Activated B cell treated with CpG ODN at 0.5 μM for 24 hours (primary cell): ENCODE measurements at regions not wholly inside any gene's neighbourhood (a gene's known extent, or its start where the extent isn't known, plus 50 kb on each side); places are given as distances from the start of the nearest gene placed in this dataset.
"Not testable (repeated sequence)": the region's sequence is repeated elsewhere in the genome, so short reads cannot be mapped to it uniquely, and the experiment has no call there.

Experiments used
- ATAC-seq: fragments of 200-7000 bp; cut with Tn5 transposase; one replicate; pipeline ENCODE4 v1.10.0; 2021; ENCODE audit warnings: low read depth, mild to moderate bottlenecking, moderate library complexity
- CTCF ChIA-PET: fragments of 350-600 bp; sonication (Branson Sonifier 250); formaldehyde crosslinking; loops from one replicate; lab custom pipeline; 2021; ENCODE audit warnings: antibody characterized with exemption; lab: Charles Lee
- POLR2A ChIA-PET: fragments of 350-600 bp; sonication (Branson Sonifier 250); formaldehyde crosslinking; loops from one replicate; lab custom pipeline; 2021; ENCODE audit warnings: antibody characterized with exemption; lab: Charles Lee
- DNase-seq: peaks from one replicate; pipeline ENCODE4 v3.0.0; 2022
- H3K27ac Mint-ChIP-seq: one replicate; pipeline ENCODE4 v1.8.0; 2020; ENCODE audit warnings: mixed read lengths
- H3K27me3 Mint-ChIP-seq: one replicate; pipeline ENCODE4 v1.8.0; 2021; ENCODE audit warnings: mixed read lengths
- H3K36me3 Mint-ChIP-seq: one replicate; pipeline ENCODE4 v1.8.0; 2021; ENCODE audit warnings: low read depth, mixed read lengths
- H3K4me1 Mint-ChIP-seq: one replicate; pipeline ENCODE4 v1.8.0; 2021; ENCODE audit warnings: mixed read lengths
- H3K4me3 Mint-ChIP-seq: one replicate; pipeline ENCODE4 v1.8.0; 2020; ENCODE audit warnings: mild to moderate bottlenecking, mixed read lengths
- H3K9me3 Mint-ChIP-seq: one replicate; pipeline ENCODE4 v1.8.0; 2020; ENCODE audit warnings: mixed read lengths
- intact Hi-C: fragments of 100-400 bp; cut with micrococcal nuclease; formaldehyde crosslinking; loops from one replicate; pipeline ENCODE4 v1.15.1; 2024
- TF ChIP-seq, protein P1 (sequence below): fragments of 200-600 bp; IDR thresholded peaks from one replicate; pipeline ENCODE4 v1.8.0; 2022; ENCODE audit warnings: antibody characterized with exemption, mild to moderate bottlenecking

GRCh38 chr6:155861821-155862220 is 406.2 kb upstream of the NOX3 start:
- ChIA-PET POLR2A (no interaction called here), CTCF (no interaction called here)
- H3K9me3 Mint-ChIP-seq, result peaks cover 25% of the 10 kb centered on the region
- H3K4me3 Mint-ChIP-seq, result no peak overlapping the region
- intact Hi-C loops, result no loop called here
- H3K27ac Mint-ChIP-seq, result no peak overlapping the region
- DNase-seq, result no peak
- peaks cover 4% of the 10 kb centered on the region for H3K36me3 Mint-ChIP-seq
- TF ChIP-seq, protein P1, sequence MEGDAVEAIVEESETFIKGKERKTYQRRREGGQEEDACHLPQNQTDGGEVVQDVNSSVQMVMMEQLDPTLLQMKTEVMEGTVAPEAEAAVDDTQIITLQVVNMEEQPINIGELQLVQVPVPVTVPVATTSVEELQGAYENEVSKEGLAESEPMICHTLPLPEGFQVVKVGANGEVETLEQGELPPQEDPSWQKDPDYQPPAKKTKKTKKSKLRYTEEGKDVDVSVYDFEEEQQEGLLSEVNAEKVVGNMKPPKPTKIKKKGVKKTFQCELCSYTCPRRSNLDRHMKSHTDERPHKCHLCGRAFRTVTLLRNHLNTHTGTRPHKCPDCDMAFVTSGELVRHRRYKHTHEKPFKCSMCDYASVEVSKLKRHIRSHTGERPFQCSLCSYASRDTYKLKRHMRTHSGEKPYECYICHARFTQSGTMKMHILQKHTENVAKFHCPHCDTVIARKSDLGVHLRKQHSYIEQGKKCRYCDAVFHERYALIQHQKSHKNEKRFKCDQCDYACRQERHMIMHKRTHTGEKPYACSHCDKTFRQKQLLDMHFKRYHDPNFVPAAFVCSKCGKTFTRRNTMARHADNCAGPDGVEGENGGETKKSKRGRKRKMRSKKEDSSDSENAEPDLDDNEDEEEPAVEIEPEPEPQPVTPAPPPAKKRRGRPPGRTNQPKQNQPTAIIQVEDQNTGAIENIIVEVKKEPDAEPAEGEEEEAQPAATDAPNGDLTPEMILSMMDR, result no peak
- ATAC-seq, result no peak
- H3K27me3 Mint-ChIP-seq, result peaks cover 2% of the 10 kb centered on the region
- H3K4me1 Mint-ChIP-seq, result no peaks in the 10 kb centered on the region

DNA sequence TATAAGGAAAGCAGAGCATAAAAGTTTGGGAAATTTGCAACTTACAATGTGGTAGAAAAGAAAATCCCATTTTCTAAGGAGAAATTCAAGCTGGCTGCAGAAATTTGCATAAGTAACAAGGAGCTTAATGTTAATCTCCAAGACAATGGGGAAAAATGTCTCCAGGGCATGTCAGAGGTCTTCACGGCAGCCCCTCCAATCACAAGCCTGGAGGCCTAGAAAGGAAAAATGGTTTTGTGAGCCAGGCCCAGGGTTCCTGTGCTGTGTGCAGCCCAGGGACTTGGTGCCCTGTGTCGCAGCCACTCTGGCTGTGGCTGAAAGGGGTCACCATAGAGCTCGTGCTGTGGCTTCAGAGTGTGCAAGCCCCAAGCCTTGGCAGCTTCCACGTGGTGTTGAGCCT is 403.3 kb upstream of the NOX3 start:
- peaks cover 12% of the 10 kb centered on the region for H3K4me1 Mint-ChIP-seq
- CTCF ChIA-PET, intact Hi-C loops: not testable (repeated sequence)

GRCh38 chr6:155854787-155855186 is 399.1 kb upstream of the NOX3 start:
- TF ChIP-seq, protein P1, result no peak
- H3K4me1 Mint-ChIP-seq, result peaks cover 15% of the 10 kb centered on the region
- peaks cover 9% of the 10 kb centered on the region for H3K9me3 Mint-ChIP-seq
- DNase-seq, result no peak
- H3K27me3 Mint-ChIP-seq, result no peaks in the 10 kb centered on the region
- no peak overlapping the region for H3K27ac Mint-ChIP-seq
- ATAC-seq, result no peak
- intact Hi-C loops, result no loop called here
- H3K36me3 Mint-ChIP-seq, result peaks cover 4% of the 10 kb centered on the region
- ChIA-PET POLR2A (no interaction called here), CTCF (no interaction called here)
- no peak overlapping the region for H3K4me3 Mint-ChIP-seq

More for the DNA sequence above, 403.3 kb upstream of the NOX3 start:
- H3K27ac Mint-ChIP-seq, POLR2A ChIA-PET, H3K27me3 Mint-ChIP-seq, H3K36me3 Mint-ChIP-seq, DNase-seq, H3K4me3 Mint-ChIP-seq, ATAC-seq: not testable (repeated sequence)
- peaks cover 25% of the 10 kb centered on the region for H3K9me3 Mint-ChIP-seq

- ChIA-PET CTCF (interaction anchor here (0.6 kb wide), 1 partner anchor 83 kb away, joined by 3 read pairs; no protein-coding TSS in a partner anchor), POLR2A (no interaction called here)
- DNase-seq, result no peak
- Mint-ChIP-seq H3K4me3 (no peak overlapping the region), H3K36me3 (no peaks in the 10 kb centered on the region), H3K27ac (no peak overlapping the region), H3K9me3 (no peaks in the 10 kb centered on the region), H3K4me1 (peaks cover 15% of the 10 kb centered on the region), H3K27me3 (no peaks in the 10 kb centered on the region)
- intact Hi-C loops, result no loop called here
- ATAC-seq, result no peak
- TF ChIP-seq, protein P1, result no peak
Measured at GRCh38 chr6:155853011-155853410, 397.4 kb upstream of the NOX3 start.

- ChIA-PET POLR2A (no interaction called here), CTCF (no interaction called here)
- Mint-ChIP-seq H3K36me3 (no peaks in the 10 kb centered on the region), H3K4me1 (peaks cover 13% of the 10 kb centered on the region), H3K4me3 (no peak overlapping the region), H3K27ac (no peak overlapping the region), H3K9me3 (peaks cover 6% of the 10 kb centered on the region), H3K27me3 (no peaks in the 10 kb centered on the region)
- TF ChIP-seq, protein P1, result no peak
- intact Hi-C loops, result no loop called here
- no peak for DNase-seq
- no peak for ATAC-seq
Measured at GRCh38 chr6:155850408-155850841, 394.8 kb upstream of the NOX3 start.

GRCh38 chr6:155847711-155848110 is 392.1 kb upstream of the NOX3 start:
- H3K27ac Mint-ChIP-seq, result no peak overlapping the region

More at GRCh38 chr6:155847711-155848110, 392.1 kb upstream of the NOX3 start:
- ChIA-PET CTCF (no interaction called here), POLR2A (no interaction called here)
- Mint-ChIP-seq H3K4me1 (peaks cover 3% of the 10 kb centered on the region), H3K4me3 (no peak overlapping the region), H3K9me3 (peaks cover 13% of the 10 kb centered on the region), H3K36me3 (no peaks in the 10 kb centered on the region), H3K27me3 (no peaks in the 10 kb centered on the region)
- intact Hi-C loops, result no loop called here
- ATAC-seq (no peak), DNase-seq (no peak)
- TF ChIP-seq, protein P1, result no peak
